Suppressor macrophage treated with lipopolysaccharide for 4 hours (primary cell): ENCODE measurements at regions not wholly inside any gene's neighbourhood (a gene's known extent, or its start where the extent isn't known, plus 50 kb on each side); places are given as distances from the start of the nearest gene placed in this dataset.
A peak's percentile ranks its signal among the peaks of the same experiment; 100 is the strongest.

ENCODE experiments used
- DNase-seq: peaks from one replicate; pipeline ENCODE4 v3.0.0-alpha.2; 2020

- DNase-seq = no peak
Measured at GRCh38 chrX:40530509-40530908, 50.3 kb upstream of the ATP6AP2 start.

DNA sequence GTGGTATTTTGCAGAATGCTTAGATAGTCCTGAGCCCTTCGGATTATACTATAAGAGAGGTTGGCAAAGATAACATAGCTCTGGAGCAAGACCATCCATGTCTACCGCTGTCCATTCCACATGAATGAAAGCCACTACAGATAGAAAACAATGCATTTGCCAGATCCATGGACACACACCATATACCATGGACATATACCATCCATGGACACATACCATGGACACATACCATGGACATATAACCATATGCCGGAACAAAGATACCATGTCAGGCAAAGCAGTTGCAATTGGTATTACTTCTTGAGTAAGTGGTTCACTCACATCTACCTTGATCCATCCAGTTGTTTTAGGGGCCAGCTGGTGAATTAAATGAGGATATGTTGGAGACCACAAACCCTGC, 53.2 kb upstream of the ATP6AP2 start:
- DNase-seq = no peak

- no peak for DNase-seq
Measured at GRCh38 chrX:40526412-40526811, 54.4 kb upstream of the ATP6AP2 start.

- peak; percentile 12 for DNase-seq
Measured at GRCh38 chrX:40525901-40526300, 54.9 kb upstream of the ATP6AP2 start.

DNA sequence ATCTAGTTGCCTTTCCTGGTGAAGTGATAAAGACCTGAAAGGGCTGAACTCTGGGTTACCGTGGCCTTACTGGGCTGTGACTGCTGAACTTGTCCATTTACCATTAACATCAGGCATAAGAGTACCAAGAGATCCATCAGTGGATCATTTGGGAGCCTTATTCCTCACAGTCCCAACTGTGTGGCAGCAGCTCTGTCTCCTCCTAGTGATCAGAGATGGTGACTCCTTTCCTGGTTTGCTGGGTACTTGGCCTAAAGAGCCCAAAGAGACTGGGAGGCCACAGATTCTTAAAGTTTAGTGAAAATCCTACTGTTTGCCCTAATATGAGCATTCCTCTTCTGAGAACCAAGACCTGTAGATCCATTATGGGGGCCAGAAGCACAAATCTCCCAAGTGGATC, 56.3 kb upstream of the ATP6AP2 start:
- no peak for DNase-seq

GRCh38 chrX:40523852-40524251, 56.9 kb upstream of the ATP6AP2 start:
- no peak for DNase-seq

DNA sequence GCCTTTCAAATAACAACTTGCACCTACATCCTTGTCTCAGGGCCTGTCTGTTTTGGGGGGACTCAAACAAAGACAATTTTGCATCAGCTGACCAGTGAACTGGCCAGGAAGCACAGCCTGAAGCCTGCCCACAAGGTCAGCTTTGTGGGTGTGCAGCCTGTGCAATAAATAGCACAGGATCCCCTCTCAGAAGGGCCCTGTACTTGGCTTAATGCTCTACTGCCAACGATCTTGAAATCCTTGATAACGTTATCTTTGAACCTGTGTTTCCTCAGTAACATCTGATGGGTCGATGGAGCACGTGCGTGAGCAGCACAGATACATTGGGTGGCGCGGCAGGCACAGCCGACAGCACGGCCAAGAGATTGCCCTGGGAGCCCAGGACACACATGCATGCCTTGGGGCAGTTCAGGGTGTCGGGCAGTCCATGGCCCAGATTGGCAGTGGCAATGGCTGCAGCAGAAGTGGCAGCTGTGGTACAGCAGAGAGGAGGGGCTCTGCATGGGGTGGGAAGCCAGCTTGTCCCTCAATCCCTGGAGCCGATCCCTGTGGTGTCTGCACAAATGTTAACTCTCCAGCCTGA, 58.8 kb upstream of the ATP6AP2 start:
- DNase-seq = no peak

DNA sequence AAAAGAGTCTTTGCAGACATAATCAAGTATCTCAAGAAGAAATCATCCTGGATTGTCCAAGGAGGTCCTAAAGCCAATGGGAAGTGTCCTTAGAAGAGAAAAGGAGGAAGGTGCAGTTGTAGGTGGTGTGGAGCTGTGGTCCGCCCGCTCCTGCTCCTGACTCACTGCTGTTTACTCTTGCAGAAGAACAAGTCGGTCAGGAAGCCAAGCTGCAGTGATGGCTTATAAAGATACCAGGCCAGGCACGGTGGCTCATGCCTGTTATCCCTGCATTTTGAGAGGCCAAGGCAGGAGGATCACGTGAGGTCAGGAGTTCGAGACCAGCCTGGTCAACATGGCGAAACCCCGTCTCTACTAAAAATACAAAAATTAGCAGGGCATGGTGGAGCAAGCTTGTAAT, 66.4 kb upstream of the ATP6AP2 start:
- no peak for DNase-seq

- DNase-seq = no peak
Measured at GRCh38 chrX:40513835-40514234, 66.9 kb upstream of the ATP6AP2 start.

GRCh38 chrX:40513012-40513411, 67.8 kb upstream of the ATP6AP2 start:
- DNase-seq = peak; percentile 64

DNA sequence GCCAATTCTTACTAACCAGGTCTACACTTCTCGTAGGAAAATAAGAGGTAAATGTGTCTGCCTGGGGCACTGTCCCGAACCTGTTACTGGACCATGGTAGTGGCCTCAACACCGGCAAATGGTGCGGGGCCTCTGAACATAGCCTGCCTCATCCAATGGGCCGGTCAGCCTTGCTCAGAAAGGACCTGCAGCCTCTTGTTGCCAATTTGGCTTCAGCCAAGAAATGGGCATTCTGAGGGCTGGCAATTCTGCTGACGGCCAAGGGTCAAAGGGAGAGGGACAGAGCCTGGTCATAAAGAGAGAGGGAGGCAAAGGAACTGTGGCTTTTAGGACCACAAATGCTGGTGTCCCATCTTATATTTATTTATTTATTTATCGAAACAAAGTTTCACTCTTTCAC, 69.5 kb upstream of the ATP6AP2 start:
- DNase-seq = no peak

DNA sequence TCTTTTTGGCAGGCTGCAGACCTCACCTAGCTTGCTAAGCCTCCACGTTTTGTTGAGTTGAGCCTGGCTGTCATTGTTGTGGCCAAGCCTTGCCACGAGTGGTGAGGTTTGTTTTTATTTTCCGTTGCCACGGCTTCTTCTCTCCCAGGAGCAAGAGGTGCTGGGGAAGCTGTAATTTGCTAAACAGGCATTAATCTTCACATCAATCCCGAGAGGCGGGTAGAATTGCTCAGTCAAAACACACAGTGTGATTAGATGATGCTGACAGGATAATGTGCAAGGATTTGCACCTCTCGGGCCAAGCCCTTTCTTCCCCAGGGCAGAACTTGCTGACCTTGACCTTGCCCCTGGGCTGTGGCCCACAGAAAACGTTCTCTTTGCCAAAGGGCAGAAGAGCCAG, 72.2 kb upstream of the ATP6AP2 start:
- DNase-seq = no peak

- DNase-seq = no peak
Measured at GRCh38 chrX:40506201-40506985, 74.4 kb upstream of the ATP6AP2 start.

DNA sequence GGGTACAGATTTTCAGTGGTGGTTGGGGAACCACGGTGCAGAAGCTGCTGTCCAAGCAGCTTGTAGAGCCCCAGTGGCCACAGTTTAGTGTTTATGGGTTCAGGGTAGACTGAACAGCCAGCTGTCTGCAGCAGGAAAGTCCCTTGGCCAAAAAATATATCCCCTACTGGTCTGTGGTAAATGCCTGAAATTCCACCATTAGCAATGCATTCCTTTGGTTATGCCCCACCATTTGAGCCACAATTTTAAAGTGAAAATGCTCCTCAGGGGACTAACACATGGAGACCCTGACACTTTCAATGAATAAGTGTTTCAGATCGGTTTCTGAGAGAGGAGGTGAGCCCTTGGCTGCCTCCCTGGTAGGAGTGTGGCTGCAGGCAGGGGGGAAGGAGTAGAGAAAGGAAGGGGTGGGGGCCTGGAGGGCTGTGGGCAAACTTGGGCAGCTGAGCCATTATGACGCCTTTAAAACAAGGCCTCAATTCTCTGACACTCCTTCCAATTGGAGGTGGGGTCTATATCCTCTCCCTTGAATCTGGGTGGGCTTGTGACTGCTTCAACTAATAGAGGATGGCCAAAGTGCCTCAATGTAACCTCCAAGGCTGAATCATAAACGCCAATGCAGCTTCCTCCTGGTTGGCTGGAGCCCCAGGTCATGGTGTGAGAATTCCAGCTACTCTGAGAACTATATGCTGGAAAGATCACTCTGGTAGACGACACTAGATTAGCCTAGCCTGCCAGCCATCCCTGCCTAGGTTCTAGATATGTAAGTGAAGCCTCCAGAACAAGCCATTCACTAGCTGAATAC, 75.8 kb upstream of the ATP6AP2 start:
- DNase-seq = no peak

GRCh38 chrX:40503094-40503493, 77.7 kb upstream of the ATP6AP2 start:
- no peak for DNase-seq

DNA sequence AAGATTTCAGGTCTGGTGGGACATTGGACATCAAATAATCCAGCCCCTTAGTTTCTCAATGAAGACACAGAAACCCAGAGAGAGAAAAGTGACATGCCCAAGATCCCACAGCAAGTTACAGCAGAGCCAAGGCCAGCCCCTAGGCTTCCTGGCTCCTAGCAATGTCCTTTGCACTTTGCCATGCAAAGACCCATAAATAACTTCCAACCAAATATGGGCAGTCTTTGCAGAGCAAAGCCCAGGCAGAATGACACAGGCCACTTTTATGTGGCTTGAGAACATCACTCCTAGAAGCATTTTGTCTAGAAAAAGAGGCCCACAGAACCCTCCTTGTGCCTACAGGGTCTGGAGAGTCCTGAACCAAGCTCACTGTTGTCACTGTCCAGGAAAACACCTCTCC, 78.1 kb upstream of the ATP6AP2 start:
- no peak for DNase-seq

DNA sequence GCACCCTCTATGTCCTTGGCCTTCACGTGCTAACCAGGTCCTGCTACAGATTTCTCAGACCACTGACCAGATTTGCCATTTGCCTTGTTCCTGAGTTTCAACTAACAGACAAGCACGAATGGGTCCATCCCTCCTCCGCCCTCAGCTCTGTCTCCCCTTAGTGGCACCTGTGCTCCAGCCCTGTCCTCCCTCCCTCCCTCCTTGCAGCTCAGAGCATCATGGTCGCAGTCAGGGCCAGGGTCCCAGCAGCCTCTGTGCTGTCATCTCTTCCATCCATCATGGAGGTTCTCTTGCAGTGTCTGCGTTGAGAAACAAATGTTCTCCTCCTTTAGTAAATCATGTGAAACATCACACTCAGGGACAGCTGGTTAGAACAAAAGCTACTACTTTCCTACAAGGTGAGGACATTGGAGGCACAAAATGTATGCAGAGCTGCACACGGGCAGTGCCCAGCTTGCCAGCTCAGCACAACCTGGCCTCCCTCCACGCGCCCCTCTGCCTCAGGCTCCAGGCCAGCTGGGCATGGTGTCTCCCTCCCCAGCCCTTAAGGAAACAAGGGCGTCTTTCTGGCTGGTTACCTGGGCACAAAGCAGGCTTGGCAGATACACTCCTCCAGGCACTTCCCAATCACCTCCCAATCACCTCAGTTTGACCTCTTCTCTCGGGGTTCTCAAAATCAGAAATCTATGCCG, 79.5 kb upstream of the ATP6AP2 start:
- no peak for DNase-seq

DNA sequence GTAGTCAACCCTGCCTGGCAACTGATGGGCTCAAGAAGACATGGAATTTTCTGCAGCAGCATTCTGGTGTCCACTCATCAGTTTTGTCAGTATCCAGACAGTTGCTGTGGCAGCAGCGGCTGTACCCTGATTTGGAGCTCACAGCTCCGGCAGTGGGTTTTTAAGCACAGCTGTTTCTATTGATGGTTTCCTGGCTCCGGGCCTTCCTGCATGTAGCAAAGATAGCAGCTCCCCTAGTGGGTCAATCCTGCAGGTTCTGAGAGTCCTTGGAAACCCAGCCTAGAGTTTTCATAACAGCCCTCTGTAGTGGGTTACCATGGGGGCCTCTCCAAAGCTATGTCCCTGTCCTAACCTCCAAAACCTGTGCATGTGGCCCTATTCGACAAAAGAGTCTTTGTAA, 84.0 kb upstream of the ATP6AP2 start:
- no peak for DNase-seq

DNA sequence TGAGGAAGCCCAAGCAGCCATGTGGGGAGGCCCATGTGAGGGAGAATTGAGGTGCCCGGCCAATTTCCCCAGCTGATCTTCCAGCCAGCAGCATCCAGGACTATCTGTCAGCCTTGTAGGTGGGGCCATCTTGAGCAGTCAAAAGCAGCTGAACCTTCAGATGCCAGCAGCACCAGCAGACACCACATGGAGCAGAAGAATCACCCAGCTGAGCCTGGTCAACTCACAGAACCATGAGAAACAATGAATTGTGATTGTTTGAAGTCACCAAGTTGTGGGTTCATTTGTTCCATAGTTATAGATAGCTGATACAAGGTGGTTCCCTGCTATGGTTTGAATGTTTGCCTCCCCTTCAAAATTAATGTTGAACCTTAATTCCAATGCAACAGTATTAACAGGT, 85.1 kb upstream of the ATP6AP2 start:
- no peak for DNase-seq

- no peak for DNase-seq
Measured at GRCh38 chrX:40494005-40494404, 86.8 kb upstream of the ATP6AP2 start.

GRCh38 chrX:40488296-40488695, 92.5 kb upstream of the ATP6AP2 start:
- no peak for DNase-seq

DNA sequence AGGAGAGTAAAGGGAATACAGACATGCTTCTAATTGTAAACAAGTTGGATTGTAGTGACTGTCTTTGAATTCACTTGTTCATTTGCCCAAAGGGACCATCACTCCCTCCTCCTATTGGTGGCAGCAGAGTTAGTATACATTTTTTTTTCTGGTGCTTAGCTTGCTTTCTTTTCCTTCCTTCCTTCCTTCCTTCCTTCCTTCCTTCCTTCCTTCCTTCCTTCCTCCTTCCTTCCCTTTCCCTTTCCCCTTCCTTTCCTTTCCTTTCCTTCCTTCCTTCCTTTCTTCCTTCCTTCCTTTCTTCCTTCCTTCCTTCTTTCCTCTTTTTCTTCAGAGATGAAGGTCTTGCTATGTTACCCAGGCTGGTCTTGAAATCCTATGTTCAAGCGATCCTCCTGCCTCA, 94.8 kb upstream of the ATP6AP2 start:
- no peak for DNase-seq

DNA sequence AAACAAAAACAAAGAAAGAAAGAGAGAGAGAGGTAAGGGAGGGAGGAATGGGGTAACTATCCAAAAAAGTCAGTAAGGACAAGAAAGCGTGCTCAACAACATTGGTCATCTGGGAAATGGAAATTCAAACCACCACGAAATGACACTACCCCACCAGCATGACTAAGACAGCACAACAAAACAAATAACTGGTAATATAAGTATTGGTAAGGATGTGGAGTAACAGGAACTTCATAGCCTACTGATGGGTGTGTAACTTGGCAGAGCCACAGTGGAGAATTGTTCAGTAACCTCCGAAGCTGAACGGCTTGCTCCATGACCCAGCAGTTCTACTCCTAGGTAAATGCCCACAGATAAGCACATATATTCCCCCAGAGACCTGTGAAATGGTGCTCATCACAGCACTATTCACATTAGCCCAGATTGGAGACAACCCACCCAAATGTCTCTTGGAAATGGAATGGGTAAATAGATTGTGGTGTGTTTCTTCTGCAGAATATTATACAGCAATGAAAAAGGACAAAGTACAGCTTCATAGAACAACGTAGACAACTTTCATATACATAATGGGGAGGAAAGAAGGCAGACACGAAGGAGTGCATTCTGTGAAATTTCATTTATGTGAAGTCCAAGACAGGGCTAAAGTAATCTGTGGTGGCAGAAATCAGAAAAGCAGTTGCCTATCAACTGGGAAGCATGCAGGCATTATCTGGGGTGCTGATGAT, 95.5 kb upstream of the ATP6AP2 start:
- no peak for DNase-seq
